HepG2 (cell line): ENCODE measurements at regions not wholly inside any gene's neighbourhood (a gene's known extent, or its start where the extent isn't known, plus 50 kb on each side); places are given as distances from the start of the nearest gene placed in this dataset.
"Not testable (repeated sequence)": the region's sequence is repeated elsewhere in the genome, so short reads cannot be mapped to it uniquely, and the experiment has no call there.

ENCODE experiments used
- ATAC-seq: fragments of 200-7000 bp; cut with Tn5 transposase; 3 replicates; pipeline ENCODE4 v1.9.1; 2020; ENCODE audit warnings: mild to moderate bottlenecking, moderate library complexity
- BruUV-seq: library from RNA; stranded (reverse); fragments of 400-500 nt; replicated peaks from 2 replicates; lab custom pipeline; 2021; lab: Mats Ljungman, UMichigan
- CTCF ChIA-PET: fragments of 300-600 bp; formaldehyde crosslinking; extraction: SDS; loops from one replicate; lab custom pipeline; 2021; ENCODE audit warnings: low total read pairs, inconsistent platforms, low intra/inter-chr PET ratio; lab: Yijun Ruan, JAX
- POLR2A ChIA-PET: fragments of 350-600 bp; sonication (Branson Sonifier 250); formaldehyde crosslinking; loops from one replicate; lab custom pipeline; 2020; ENCODE audit warnings: antibody characterized with exemption, inconsistent platforms; lab: Yijun Ruan, JAX
- DNase-seq: peaks from one replicate; pipeline ENCODE4 v3.0.0-alpha.2; 2015; ENCODE audit warnings: low spot score
- FAIRE-seq: peaks from 3 replicates; lab custom pipeline; 2011; peaks lifted over from hg19 to GRCh38; lab: Jason Lieb, UNC
- H2AFZ ChIP-seq: one replicate; pipeline ENCODE4 v1.6.1; 2011; ENCODE audit warnings: low read length, inconsistent platforms
- H3K27ac ChIP-seq: fragments of 300-600 bp; 3 replicates; pipeline ENCODE4 v1.8.0; 2011; ENCODE audit warnings: mixed run types, mild to moderate bottlenecking, mixed read lengths, low read length, inconsistent platforms; ENCODE audit not compliant: insufficient read depth; ENCODE audit errors: extremely low read length
- H3K27me3 ChIP-seq, 2 experiments: fragments of 200-600 bp in 1 of 2; 2 replicates in 1 of 2; 3 replicates in 1 of 2; pipeline versions ENCODE4 v1.6.0 to v1.8.0; 2011; ENCODE audit warnings: low read length in 2 of 2, mild to moderate bottlenecking in 2 of 2, moderate library complexity in 2 of 2, inconsistent platforms in 1 of 2; ENCODE audit not compliant: insufficient read depth in 2 of 2, control insufficient read depth in 1 of 2
- H3K36me3 ChIP-seq, 2 experiments: fragments of 200-600 bp in 1 of 2; replicated peaks in 1 of 2; 2 replicates in 1 of 2; 3 replicates in 1 of 2; pipeline versions ENCODE4 v1.5.1 to v1.8.0; 2011; ENCODE audit warnings: low read length in 2 of 2, inconsistent platforms in 1 of 2; ENCODE audit not compliant: insufficient read depth in 2 of 2, control insufficient read depth in 1 of 2
- H3K4me1 ChIP-seq: 2 replicates; pipeline ENCODE4 v1.5.1; 2012; ENCODE audit warnings: low read length, inconsistent platforms; ENCODE audit not compliant: insufficient read depth
- H3K4me2 ChIP-seq: 2 replicates; pipeline ENCODE4 v1.6.0; 2011; ENCODE audit warnings: low read depth, low read length, inconsistent platforms
- H3K4me3 ChIP-seq, 3 experiments: fragments of 200-600 bp in 1 of 3; sonication (generic), shearing (Covaris generic) in 1 of 3; replicated peaks in 1 of 3; 2 replicates each; pipeline ENCODE4 v1.5.1; 2011 to 2016; ENCODE audit warnings: low read length in 3 of 3, inconsistent platforms in 2 of 3, low read depth in 2 of 3, mild to moderate bottlenecking in 2 of 3, control low read depth in 1 of 3, mixed read lengths in 1 of 3; ENCODE audit not compliant: insufficient read depth in 1 of 3
- H3K79me2 ChIP-seq: one replicate; pipeline ENCODE4 v1.6.1; 2011; ENCODE audit warnings: low read length, inconsistent platforms; ENCODE audit not compliant: insufficient read depth
- H3K9ac ChIP-seq: 2 replicates; pipeline ENCODE4 v1.6.0; 2011; ENCODE audit warnings: mild to moderate bottlenecking, low read depth, low read length, inconsistent platforms; ENCODE audit not compliant: insufficient read depth
- H3K9me3 ChIP-seq: 2 replicates; pipeline ENCODE4 v1.5.1; 2012; ENCODE audit warnings: mild to moderate bottlenecking, low read length
- H4K20me1 ChIP-seq: 2 replicates; pipeline ENCODE4 v1.6.0; 2011; ENCODE audit warnings: inconsistent platforms, mild to moderate bottlenecking, low read length, moderate library complexity; ENCODE audit not compliant: insufficient read depth
- ARNT ChIP-seq: fragments of 450-650 bp; IDR thresholded peaks from 2 replicates; pipeline ENCODE4 v1.6.1; 2017
- EED ChIP-seq: sonication (generic); formaldehyde crosslinking; IDR thresholded peaks from 2 replicates; pipeline ENCODE4 v1.5.0; 2020; ENCODE audit warnings: mild to moderate bottlenecking, missing genetic modification reagents
- FOXJ3 ChIP-seq: sonication (generic); formaldehyde crosslinking; IDR thresholded peaks from 2 replicates; pipeline ENCODE4 v1.4.0; 2020; ENCODE audit warnings: missing genetic modification reagents, mild to moderate bottlenecking, borderline replicate concordance
- FOXP4 ChIP-seq: sonication (generic); formaldehyde crosslinking; IDR thresholded peaks from 2 replicates; pipeline ENCODE4 v1.4.0; 2020; ENCODE audit warnings: missing genetic modification reagents
- HDAC1 ChIP-seq: sonication (generic); formaldehyde crosslinking; IDR thresholded peaks from 2 replicates; pipeline ENCODE4 v1.5.1; 2020; ENCODE audit warnings: mild to moderate bottlenecking, missing genetic modification reagents
- MAFF ChIP-seq: IDR thresholded peaks from 2 replicates; pipeline ENCODE4 v1.6.1; 2011; ENCODE audit warnings: low read depth, low read length, improper control_type of control experiment
- MAFK ChIP-seq, 2 experiments: IDR thresholded peaks in 1 of 2; conservative IDR thresholded peaks in 1 of 2; 2 replicates each; pipeline ENCODE4 v1.6.1; 2011; ENCODE audit warnings: improper control_type of control experiment in 2 of 2, low read length in 2 of 2
- NFIC ChIP-seq: IDR thresholded peaks from 2 replicates; pipeline ENCODE4 v1.6.1; 2012; ENCODE audit warnings: mild to moderate bottlenecking, low read length, inconsistent platforms
- NFYC ChIP-seq: IDR thresholded peaks from 2 replicates; pipeline ENCODE4 v1.6.1; 2016; ENCODE audit warnings: missing genetic modification reagents, missing compliant biosample characterization
- PAXIP1 ChIP-seq: sonication (generic); formaldehyde crosslinking; conservative IDR thresholded peaks from 2 replicates; pipeline ENCODE4 v1.4.0; 2020; ENCODE audit warnings: mild to moderate bottlenecking, missing genetic modification reagents, moderate library complexity
- ZNF362 ChIP-seq: sonication (generic); formaldehyde crosslinking; IDR thresholded peaks from 2 replicates; pipeline ENCODE4 v1.4.0; 2020; ENCODE audit warnings: missing genetic modification reagents, mild to moderate bottlenecking, borderline replicate concordance
- ZNF432 ChIP-seq: sonication (generic); formaldehyde crosslinking; IDR thresholded peaks from 2 replicates; pipeline ENCODE4 v1.5.0; 2020; ENCODE audit warnings: missing genetic modification reagents, mild to moderate bottlenecking, borderline replicate concordance
- WGBS: methylation state at CpG from one replicate; pipeline ENCODE4 v1.1.6; 2017; ENCODE audit warnings: low lambda C conversion rate; 5-methylcytosine and 5-hydroxymethylcytosine counted together
- in situ Hi-C: cut with HindIII; loops from 2 replicates; pipeline ENCODE4 v1.10.0; 2017; ENCODE audit warnings: low pct_unique_long_range_greater_than_20kb; ENCODE audit not compliant: extremely low pct_ligation_motif_present
- intact Hi-C: fragments of 100-400 bp; cut with micrococcal nuclease; formaldehyde crosslinking; loops from one replicate; pipeline ENCODE4 v1.10.0; 2022; ENCODE audit not compliant: unreplicated experiment

GRCh38 chr2:106320439-106320838 lies 126.3 kb upstream of the UXS1 start:
- BruUV-seq, intact Hi-C loops: not testable (repeated sequence)

GRCh38 chr2:106316915-106317314 lies 122.8 kb upstream of the UXS1 start:
- POLR2A ChIA-PET: no interaction called here
- Histone ChIP-seq H3K36me3 (no peaks in the 10 kb centered on the region), H4K20me1 (no peaks in the 10 kb centered on the region), H3K9me3 (no peaks in the 10 kb centered on the region), H3K4me1 (peaks cover 11% of the 10 kb centered on the region), H3K27ac (no peak overlapping the region), H3K27me3 (no peaks in the 10 kb centered on the region; a peak in 3 of 5 replicates), H3K4me2 (no peak overlapping the region), H2AFZ (no peak overlapping the region), H3K9ac (no peak overlapping the region), H3K4me3 (no peak overlapping the region), H3K79me2 (no peaks in the 10 kb centered on the region)
- TF ChIP-seq FOXJ3 (CRISPR knock-in tag) (peak; percentile 21; the same call in 1 of the 2 replicates), ZNF362 (CRISPR knock-in tag) (peak; percentile 59; the same call in 1 of the 2 replicates), EED (CRISPR knock-in tag) (no peak), ZNF432 (CRISPR knock-in tag) (no peak), HDAC1 (CRISPR knock-in tag) (0 out of 2 replicates have a peak, but pooled peaks have one; percentile 15), PAXIP1 (CRISPR knock-in tag) (peak; percentile 64), NFIC (0 out of 2 replicates have a peak, but pooled peaks have one; percentile 32), FOXP4 (CRISPR knock-in tag) (0 out of 2 replicates have a peak, but pooled peaks have one; percentile 15), ARNT (no peak)
- BruUV-seq: no TSS peak
- ATAC-seq (no peak; the same call in 2 of the 3 replicates), FAIRE-seq (no peak), DNase-seq (no peak)
- WGBS: 47% methylated on average over 2 of the region's 2 CpGs
- CTCF ChIA-PET: no interaction called here
- in situ Hi-C loops: no loop called here
- intact Hi-C loops: no loop called here

More at GRCh38 chr2:106320439-106320838, 126.3 kb upstream of the UXS1 start:
- Histone ChIP-seq H3K4me1 (peaks cover 11% of the 10 kb centered on the region), H3K27me3 (peaks cover 0 to 22% of the 10 kb centered on the region in 2 experiments; a peak in 4 of 5 replicates)
- H3K9me3 ChIP-seq, H3K27ac ChIP-seq, POLR2A ChIA-PET, in situ Hi-C loops, H3K4me3 ChIP-seq, H3K79me2 ChIP-seq, CTCF ChIA-PET, DNase-seq, H4K20me1 ChIP-seq, FAIRE-seq, H3K36me3 ChIP-seq, H3K9ac ChIP-seq, H3K4me2 ChIP-seq, H2AFZ ChIP-seq, ATAC-seq: not testable (repeated sequence)
- 38% methylated on average over 2 of the region's 2 CpGs for WGBS
- TF ChIP-seq NFYC (CRISPR knock-in tag) (0 out of 2 replicates have a peak, but pooled peaks have one; percentile 24), MAFF (peak; percentile 87), MAFK (conservative IDR thresholded peaks at IDR 0.05 in 1 of 2, IDR thresholded peaks at IDR 0.05 in 1 of 2; ENCODE audit: low read length in 2 of 2) (peak; percentile 75 to 87)
